NCI-H2171 (cell line): ENCODE measurements at regions not wholly inside any gene's neighbourhood (a gene's known extent, or its start where the extent isn't known, plus 50 kb on each side); places are given as distances from the start of the nearest gene placed in this dataset.
"Not testable (repeated sequence)": the region's sequence is repeated elsewhere in the genome, so short reads cannot be mapped to it uniquely, and the experiment has no call there.

Experiments used
- DNase-seq: peaks from one replicate; lab custom pipeline; 2025; lab: John Stamatoyannopoulos, UW

DNA sequence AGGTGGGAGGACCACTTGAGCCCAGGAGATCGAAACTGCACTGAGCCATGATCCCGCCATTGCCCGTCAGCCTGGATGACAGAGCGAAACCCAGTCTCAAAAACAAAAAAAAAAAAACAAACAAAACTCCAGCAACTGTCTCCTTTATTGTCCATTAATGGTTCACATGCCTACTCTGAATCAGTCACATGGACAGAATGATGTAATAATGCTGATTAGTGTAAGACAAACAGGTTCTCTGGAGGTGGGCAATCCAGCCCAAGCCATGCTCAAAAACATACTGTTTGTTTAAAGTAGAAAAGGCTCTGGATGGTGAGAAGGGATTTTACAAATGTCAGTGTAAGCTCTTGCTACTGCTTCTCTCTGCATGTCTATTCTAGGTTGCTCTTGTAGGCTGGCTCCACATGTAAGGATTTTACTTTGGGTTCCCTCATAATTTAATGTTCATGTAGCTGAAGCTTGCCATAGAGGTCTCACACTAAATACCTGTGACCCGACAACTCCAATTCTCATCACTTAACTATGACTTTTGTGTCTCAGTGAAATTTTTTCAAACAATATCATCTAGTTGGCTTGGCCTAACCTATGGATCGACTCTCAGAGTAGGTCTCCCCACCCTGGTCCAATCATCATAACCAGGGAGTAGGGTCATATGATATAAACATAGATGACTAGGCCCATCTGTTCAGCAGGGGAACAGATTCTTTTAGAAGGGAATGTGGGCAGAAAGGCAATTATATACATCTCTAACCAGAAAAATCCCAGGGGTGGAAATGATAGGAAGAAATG lies 83.9 kb upstream of the SLC39A10 start:
- DNase-seq = peak; percentile 27

DNA sequence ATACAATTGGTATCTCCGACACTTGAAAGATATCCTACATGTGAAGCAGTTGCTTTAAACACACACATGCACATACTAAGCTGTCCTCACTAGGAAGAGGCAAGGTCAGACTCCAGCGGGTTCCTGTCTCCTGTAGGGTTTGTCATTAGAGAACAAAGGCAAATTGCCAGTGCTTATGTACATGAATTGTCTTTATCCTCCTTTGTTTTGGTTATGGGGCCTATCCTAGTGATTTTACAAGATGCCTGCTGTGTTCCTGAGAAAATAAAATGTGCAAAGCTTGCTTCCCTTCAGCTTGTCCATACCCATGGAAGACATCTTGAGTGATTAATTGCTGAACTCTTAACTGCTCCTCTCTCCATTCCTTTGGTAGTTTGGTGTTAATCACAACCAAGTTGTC lies 86.7 kb upstream of the SLC39A10 start:
- DNase-seq = no peak

DNA sequence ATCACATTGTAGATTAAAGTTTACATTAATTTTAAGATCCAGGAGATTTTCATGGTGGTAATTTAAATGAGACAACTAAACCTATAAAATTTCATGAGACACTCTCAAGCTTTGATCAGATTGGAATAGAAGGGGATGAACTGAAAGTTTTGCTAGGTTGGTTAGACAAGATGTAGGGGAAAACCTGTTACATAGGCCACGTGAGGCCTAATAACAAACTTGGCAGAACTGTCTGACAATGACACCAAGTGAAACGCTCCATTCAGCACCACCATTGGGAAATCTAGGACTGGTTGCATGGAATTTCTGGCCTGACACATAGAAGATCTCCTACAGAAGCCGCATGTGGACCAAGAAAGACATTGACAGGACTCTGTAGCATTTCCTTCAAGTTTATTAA lies 87.8 kb upstream of the SLC39A10 start:
- DNase-seq = no peak

DNA sequence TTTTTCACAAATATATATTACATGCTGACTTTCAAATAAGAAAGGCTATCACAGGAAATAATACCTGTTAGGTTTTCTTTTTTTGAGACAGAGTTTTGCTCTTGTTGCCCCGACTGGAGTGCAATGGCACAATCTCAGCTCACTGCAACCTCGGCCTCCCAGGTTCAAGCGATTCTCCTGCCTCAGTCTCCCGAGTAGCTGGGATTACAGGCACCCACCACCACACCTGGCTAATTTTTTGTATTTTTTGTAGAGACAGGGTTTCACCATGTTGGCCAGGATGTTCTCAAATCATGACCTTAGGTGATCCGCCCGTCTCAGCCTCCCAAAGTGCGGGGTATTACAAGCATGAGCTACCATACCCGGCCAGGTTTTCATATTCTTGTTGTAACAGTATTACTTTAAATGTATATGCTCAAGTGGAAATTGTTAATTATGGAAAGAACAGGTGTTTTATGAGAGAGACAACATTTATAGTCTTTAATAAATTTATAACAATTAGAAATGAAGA lies 92.3 kb upstream of the SLC39A10 start:
- DNase-seq = not testable (repeated sequence)

DNA sequence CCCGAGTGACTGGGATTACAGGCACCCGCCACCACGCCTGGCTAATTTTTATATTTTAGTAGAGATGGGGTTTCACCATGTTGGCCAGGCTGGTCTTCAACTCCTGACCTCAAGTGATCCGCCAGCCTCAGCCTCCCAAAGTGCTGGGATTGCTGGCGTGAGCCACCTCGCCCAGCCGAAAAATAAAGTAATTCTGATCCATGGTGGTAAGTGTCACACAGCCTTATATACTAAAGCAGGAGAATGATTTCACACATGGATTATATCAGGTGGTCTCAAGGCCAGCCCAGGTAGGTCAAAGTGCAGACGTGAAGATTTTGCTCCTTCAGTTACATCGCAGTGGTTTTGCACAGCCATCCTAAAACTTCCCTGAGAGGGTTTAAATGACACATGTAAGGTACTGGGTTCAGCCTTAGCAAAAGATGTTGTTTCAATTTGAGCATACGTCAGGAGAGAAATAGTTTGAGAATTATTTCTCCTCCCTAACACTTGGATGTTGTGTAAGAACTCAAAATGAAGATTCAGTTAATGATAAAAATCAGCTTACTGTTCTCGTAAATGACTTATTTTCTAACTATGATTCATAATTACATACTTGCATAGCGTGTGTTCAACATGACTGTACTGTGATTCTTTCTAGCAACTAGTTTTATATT lies 93.0 kb upstream of the SLC39A10 start:
- DNase-seq = no peak

DNA sequence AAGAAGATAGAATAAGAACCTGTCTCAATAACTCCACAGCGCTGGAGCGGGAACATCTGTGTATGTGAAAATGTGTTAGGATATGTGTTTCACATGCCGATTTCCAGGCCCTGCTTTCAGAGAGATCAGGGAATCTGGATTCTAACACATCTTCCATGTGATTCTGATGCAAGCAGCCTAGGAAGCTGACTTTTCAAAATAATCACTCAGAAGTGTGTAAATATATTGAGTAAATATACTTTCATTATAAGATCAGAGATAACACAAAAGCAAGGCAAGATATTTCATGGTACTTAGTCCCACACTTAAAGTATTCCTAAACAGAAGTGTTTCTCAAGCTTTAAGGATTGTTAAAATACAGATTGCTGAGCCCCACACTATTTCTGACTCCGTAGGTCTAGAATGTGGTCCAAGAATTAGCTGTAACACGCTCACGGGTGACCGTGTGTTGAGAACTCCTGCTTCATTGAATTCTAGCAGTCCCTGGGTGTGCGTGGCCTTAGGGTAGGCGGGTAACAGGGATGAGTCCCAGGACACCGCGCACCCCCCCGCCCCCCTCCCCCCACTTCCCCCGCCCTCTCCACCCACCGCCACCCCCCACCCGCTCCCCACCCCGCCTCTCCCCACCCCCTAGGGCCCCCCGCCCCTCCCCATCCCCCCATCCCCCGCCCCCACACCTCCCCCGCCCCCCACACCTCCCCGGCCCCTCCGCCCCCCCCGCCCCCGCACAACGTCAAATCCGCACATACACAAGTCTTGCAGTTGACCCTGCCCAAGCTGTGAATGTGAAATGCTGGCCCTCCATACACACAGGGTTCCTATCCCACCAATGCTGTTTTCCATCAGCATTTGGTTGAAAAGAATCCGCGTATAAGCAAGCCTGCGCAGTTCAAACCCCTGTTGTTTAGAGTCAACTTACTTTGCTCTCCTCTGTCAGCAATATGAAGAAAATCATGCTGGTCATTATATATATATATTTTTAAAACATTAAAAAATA lies 94.2 kb upstream of the SLC39A10 start:
- no peak for DNase-seq

DNA sequence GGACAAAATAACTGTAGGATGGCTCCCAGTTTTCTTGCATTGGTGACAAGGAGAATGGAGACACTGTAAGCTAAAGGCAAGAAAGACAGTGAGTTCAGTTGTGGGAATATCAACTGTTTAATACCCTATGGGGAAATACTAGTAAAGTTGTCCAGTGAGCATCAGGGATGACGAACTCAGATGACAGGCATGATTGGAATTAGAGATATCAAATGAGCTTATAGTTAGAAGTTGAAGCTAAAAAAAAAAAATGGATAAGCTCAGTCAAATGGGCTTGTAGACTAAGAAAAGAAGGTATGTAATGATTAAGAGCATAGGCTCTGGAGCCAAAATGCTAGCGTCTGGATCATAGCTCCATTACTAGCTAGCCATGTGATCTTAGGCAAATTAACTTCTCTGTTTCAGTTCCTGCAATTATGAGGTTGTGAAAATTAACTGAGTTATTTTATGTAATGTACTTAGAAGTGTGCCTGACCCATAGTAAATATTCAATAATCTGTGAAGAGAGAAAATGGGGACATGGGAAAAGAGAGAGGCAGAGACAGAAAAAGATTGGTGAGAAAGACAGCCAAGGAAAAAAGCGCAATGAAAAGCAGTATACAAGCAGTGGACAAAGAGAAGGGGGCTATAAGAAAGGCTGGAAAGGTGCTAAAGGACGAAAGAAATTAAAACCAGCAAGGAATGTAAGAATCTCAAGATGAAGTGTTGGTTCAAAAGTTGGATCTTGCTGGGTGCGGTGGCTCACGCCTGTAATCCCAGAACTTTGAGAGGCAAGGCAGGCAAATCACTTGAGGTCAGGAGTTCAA lies 95.7 kb upstream of the SLC39A10 start:
- no peak for DNase-seq

DNA sequence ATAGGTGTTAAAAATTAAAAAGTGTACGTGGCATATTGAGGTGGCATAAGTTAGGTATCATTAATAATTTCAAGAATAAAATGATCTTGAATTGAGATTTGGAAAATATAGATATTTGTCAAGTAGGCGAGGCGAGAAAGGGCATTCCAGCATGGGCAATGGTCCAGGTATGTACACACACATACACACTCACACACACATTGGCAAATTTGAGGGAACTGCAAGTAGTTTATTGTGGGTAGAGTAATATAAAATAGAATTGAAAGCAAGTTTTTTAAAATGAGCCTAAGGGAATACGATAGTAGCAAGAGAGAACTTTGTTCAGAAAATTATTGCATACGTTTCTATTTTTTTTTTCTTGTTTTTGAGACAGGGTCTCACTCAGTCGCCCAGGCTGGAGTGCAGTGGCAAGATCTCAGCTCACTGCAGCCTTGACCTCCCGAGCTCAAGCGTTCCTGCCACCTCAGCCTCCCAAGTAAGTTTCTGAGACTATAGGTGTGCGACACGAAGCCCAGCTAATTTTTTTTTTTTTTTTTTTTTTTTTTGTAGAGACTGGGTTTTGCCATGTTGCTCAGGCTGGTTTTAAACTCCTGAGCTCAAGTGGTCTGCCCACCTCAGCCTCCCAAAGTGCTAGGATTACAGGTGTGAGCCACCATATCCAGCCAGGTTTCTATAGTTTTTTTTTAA lies 96.7 kb upstream of the SLC39A10 start:
- DNase-seq = no peak

DNA sequence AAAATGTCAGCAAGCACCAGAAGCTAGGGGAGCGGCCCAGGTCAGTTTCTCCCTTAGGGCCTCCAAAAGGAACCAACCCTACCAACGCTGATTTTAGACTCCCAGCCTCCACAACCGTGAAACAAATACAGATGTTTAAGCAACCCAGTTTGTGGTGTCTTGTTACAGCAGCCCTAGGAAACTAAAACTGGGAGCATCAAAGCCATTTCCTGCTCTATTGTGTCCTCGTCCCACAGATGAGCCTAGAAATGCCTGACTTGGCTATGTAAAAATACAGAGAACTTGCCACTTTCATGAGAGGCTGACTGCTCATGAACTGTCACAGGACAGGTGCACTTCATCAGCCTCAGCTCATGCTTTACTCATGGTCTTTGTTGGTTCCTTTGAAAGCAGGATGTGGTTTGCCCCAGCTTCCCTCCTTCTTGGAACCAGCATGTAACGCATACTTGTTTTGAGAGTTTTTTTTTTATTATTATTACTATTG lies 97.6 kb upstream of the SLC39A10 start:
- no peak for DNase-seq

DNA sequence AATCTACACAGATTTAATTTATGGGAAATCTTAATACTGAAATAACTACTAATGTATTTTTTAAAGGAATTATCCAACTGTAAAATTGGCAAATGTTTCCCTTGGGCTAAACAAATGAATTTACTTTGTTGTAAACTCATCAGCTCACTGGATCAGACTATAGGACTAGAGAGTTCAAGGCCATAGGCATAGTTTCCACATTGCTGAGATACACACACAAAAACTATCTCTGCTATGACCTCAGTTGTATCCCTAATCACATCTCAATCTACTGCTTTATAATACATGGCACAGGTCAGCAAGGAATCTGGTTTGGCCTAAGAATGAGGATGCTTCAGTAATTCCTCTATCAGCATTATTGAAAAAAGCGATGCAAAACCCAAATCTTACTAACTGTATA lies 101.1 kb upstream of the SLC39A10 start:
- DNase-seq = no peak

DNA sequence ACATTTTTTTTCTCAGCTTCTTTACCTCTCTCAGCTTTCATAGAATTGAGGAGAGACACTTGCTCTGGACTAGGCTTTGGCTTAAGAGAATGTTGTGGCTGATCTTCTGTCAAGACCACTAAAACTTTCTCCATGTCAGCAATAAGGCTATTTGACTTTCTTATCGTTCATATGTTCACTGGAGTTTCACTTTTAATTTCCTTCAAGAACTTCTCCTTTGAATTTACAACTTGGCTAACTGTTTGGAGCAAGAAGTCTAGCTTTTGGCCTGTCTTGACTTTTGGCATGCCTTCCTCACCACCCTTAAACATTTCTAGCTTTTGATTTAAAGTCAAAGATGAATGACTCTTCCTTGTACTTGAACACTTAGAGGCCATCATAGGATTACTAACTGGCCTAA lies 104.4 kb upstream of the SLC39A10 start:
- DNase-seq = no peak

DNA sequence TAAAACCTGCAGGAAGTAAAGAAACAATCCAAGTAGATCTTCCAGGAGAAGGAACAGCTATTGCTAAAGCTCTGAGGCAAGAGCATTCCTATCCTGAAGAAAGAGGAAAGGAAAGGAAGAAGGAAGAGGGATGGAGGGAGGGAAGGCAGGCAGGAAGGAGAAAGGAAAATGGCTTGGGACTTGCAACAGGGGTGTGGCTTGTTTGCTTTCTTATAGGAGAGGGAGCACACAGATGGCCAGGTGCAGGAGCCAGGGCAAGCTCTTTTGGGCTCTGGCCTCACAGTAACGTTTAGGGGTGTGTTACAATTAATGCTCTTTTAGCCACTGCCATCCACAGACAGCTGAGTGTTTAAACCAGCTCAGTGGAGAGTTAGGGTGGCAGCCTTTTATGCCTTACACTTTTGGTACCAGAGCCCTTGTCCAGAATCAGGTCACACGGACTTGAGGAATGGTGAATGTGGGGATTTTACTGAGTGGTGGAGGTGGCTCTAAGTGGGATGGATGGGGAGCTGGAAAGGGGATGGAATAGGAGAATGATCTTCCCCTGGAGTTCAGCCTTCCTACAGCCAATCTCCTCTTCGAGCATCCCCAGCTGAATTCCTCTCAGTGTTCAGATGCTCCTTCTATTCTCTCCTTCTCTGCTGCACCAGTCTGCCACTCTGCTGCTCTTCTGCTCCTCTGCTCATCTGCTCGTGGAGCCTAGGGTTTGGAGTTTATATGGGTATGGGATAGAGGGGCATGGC lies 108.7 kb upstream of the SLC39A10 start:
- no peak for DNase-seq

DNA sequence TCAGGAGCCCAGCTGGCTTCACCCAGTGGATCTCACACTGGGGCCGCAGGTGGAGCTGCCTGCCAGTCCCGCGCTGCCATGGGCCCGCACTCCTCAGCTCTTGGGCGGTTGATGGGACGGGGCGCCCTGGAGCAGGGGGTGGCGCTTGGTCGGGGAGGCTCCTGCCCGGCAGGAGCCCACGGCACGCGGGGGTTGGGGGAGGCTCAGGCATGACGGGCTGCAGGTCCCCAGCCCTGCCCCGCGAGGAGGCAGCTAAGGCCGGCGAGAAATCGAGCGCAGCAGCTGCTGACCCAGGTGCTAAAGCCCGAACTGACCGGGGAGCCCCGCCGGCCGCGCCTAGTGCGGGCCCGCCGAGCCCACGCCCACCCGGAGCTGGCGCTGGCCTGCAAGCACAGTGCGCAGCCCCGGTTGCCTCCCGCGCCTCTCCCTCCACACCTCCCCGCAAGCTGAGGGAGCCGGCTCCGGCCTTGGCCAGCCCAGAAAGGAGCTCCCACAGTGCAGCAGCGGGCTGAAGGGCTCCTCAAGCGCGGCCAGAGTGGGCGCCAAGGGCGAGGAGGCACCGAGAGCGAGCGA lies 109.7 kb upstream of the SLC39A10 start:
- not testable (repeated sequence) for DNase-seq

DNA sequence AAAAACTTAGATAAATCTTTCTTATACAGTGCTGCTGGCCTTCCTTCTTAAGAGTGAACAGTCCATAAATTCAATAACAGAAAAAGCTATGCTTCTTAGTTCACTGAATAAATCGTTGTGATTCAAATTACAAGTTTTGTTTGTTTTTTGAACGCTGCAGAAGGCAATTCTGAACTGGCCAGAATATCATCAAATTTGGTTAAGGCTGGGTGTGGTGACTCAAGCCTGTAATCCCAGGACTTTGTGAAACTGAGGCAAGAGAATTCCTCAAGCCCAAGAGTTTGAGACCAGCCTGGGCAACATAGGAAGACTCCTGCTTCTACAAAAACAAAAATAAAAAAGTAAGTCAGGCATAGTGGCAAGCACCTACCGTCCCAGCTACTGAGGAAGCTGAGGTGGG lies 111.2 kb upstream of the SLC39A10 start:
- DNase-seq = no peak

DNA sequence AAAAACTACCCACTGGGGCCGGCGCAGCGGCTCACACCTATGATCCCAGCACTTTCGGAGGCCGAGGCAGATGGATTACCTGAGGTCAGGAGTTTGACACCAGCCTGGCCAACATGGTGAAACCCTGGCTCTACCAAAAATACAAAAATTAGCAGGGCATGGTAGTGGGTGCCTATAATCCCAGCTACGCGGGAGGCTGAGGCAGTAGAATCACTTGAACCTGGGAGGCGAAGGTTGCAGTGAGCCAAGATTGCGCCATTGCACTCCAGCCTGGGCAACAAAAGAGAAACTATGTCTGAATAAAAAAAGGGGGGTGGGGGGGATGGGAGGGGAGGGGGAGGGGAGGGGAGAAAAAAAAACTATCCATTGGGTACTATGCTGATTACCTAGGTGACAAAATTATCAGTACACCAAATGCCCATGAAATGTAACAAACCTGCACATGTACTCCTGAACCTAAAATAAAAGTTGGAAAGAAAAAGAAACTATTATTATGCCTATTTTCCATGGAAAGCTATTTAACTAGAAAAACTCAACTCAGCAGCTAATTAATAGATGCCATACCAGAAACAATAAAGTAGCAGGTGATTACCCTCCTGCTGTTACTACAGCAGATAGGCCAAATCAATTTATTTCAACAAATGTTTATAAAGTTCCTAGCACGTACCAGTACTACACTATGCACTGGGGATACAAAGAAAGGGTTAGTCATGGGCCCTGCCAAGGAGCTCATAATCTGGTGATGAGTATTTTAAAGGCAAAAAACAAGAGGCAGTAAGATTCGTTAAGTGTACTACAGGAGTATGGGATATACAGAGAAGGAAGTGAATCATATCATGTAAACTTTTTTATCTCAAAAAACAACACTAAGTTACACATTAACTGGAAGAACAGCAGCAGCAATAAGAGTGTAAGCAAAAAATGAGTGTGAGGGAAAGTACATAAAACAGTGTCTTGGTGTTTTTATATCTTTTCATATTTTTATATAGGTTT lies 112.8 kb upstream of the SLC39A10 start:
- DNase-seq = no peak

DNA sequence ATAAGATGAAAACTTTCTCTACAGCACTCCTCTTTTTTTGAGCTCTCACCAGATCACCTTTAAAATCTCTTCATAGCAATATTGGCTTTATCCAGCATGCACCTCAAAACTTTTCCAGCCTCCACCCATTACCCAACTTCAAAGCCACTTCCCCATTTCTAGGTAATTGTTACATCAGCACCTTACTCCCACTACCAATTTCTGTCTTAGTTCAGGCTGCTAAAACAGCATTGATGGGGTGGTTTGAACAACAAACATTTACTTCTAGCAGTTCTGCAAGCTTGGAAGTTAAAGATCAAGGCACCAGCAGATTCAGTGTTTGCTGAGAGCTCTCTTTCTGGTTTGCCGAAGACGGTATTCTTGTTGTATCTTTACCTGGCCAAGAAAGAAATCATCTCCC lies 114.0 kb upstream of the SLC39A10 start:
- no peak for DNase-seq

DNA sequence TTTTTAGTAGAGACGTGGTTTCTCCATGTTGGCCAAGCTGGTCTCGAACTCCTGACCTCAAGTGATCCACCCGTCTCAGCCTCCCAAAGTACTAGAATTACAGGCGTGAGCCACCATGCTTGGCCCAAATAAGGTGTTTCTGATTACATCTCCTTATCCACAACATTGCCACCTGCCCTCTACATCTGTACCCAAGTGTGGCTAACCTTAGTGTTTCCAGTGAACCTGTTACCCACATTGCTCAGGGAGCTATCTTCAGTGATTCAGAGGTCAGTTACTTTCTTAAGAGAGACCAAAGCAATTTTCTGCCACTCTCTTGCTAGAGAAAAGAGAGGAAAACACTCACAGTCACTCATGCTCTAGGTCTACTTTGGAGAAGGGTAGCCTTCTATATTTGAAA lies 115.0 kb upstream of the SLC39A10 start:
- DNase-seq = no peak

DNA sequence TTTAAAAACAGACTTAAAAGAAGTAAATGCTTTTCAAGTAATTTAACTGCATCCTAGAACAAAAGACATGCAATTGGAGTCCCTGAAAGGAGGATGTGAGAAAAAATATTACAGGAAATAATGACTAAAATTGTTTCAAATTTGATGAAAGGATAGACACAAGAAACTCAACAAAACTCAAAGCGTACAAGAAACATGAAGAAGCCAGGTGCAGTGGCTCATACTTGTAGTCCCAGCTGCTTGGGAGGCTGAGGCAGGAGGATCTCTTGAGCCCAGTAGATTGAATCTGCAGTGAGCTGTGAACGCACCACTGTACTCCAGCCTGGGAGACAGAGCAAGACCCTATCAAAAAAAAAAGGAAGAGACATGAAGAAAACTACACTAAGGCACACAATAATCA lies 118.1 kb upstream of the SLC39A10 start:
- no peak for DNase-seq
